GM10266 (cell line): ENCODE measurements at regions not wholly inside any gene's neighbourhood (a gene's known extent, or its start where the extent isn't known, plus 50 kb on each side); places are given as distances from the start of the nearest gene placed in this dataset.

ENCODE experiments used
- DNase-seq: peaks from one replicate; pipeline ENCODE4 v3.0.0; 2012; ENCODE audit errors: extremely low spot score
- TF ChIP-seq, protein P1 (sequence below): IDR thresholded peaks from 2 replicates; pipeline ENCODE4 v1.5.1; 2012; ENCODE audit warnings: mild to moderate bottlenecking, low read depth; ENCODE audit not compliant: control insufficient read depth, insufficient read depth; ENCODE audit errors: missing control alignments

GRCh38 chr3:5332270-5332956, 144.9 kb downstream of the EDEM1 start:
- TF ChIP-seq, protein P1, sequence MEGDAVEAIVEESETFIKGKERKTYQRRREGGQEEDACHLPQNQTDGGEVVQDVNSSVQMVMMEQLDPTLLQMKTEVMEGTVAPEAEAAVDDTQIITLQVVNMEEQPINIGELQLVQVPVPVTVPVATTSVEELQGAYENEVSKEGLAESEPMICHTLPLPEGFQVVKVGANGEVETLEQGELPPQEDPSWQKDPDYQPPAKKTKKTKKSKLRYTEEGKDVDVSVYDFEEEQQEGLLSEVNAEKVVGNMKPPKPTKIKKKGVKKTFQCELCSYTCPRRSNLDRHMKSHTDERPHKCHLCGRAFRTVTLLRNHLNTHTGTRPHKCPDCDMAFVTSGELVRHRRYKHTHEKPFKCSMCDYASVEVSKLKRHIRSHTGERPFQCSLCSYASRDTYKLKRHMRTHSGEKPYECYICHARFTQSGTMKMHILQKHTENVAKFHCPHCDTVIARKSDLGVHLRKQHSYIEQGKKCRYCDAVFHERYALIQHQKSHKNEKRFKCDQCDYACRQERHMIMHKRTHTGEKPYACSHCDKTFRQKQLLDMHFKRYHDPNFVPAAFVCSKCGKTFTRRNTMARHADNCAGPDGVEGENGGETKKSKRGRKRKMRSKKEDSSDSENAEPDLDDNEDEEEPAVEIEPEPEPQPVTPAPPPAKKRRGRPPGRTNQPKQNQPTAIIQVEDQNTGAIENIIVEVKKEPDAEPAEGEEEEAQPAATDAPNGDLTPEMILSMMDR: no peak
- no peak for DNase-seq

- TF ChIP-seq, protein P1: no peak
- no peak for DNase-seq
Observed at GRCh38 chr3:5339967-5340535, 152.5 kb downstream of the EDEM1 start.

- no peak for DNase-seq
Observed at GRCh38 chr3:5341610-5342009, 154.1 kb downstream of the EDEM1 start.

GRCh38 chr3:5343459-5343858, 156.0 kb downstream of the EDEM1 start:
- TF ChIP-seq, protein P1: no peak
- no peak for DNase-seq

More at GRCh38 chr3:5341610-5342009, 154.1 kb downstream of the EDEM1 start:
- TF ChIP-seq, protein P1: no peak

- no peak for DNase-seq
- TF ChIP-seq, protein P1: no peak
Observed at GRCh38 chr3:5344707-5345106, 157.2 kb downstream of the EDEM1 start.

DNA sequence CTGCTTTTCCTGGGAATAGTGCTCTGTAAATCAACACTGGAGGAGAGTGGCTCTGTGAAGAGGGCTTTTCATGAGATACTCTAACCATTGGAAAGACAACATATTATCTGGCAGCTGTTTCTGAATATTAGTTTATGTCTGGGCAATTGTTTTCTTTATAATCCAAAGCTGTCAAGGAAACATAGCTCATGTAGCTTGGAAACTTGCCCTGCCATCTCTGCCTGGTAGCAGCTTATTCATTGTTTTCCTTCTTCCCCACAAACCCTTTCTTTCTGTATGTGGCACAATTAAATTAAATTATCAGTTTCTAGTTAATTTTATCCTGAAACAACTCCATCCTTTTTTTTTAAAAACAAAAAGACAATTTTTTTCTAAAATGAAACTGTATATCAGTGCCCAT, 160.0 kb downstream of the EDEM1 start:
- no peak for DNase-seq
- TF ChIP-seq, protein P1: no peak

- TF ChIP-seq, protein P1: no peak
- no peak for DNase-seq
Observed at GRCh38 chr3:5348229-5348902, 160.9 kb downstream of the EDEM1 start.
